IMR-90 (cell line): ENCODE measurements at regions not wholly inside any gene's neighbourhood (a gene's known extent, or its start where the extent isn't known, plus 50 kb on each side); places are given as distances from the start of the nearest gene placed in this dataset.

Experiments
- ATAC-seq: fragments of 200-7000 bp; cut with Tn5 transposase; 2 replicates; pipeline ENCODE4 v1.9.1; 2020; ENCODE audit warnings: low read depth, mild to moderate bottlenecking, moderate library complexity
- BruUV-seq: library from RNA; stranded (reverse); fragments of 400-500 nt; replicated peaks from 2 replicates; lab custom pipeline; 2021; lab: Mats Ljungman, UMichigan
- CTCF ChIA-PET: fragments of 300-600 bp; formaldehyde crosslinking; extraction: SDS; loops from one replicate; lab custom pipeline; 2021; ENCODE audit warnings: antibody characterized with exemption; lab: Yijun Ruan, JAX
- POLR2A ChIA-PET: fragments of 300-600 bp; sonication (Branson Sonifier 250); formaldehyde crosslinking; loops from one replicate; lab custom pipeline; 2022; ENCODE audit warnings: antibody characterized with exemption; ENCODE audit not compliant: unreplicated experiment; lab: Charles Lee
- DNase-seq: peaks from one replicate; pipeline ENCODE4 v3.0.0; 2013
- H2AFZ ChIP-seq: replicated peaks from 2 replicates; pipeline ENCODE3; 2013; ENCODE audit warnings: low read length, mild to moderate bottlenecking; ENCODE audit not compliant: poor library complexity
- H2AK5ac ChIP-seq: 2 replicates; pipeline ENCODE4 v1.6.1; 2013; ENCODE audit warnings: low read depth, low read length, inconsistent platforms
- H2AK9ac ChIP-seq: replicated peaks from 2 replicates; pipeline ENCODE3; 2013; ENCODE audit warnings: mild to moderate bottlenecking, low read depth, low read length, moderate library complexity; ENCODE audit not compliant: poor library complexity
- H2BK120ac ChIP-seq: 2 replicates; pipeline ENCODE4 v1.6.1; 2013; ENCODE audit warnings: low read depth, low read length, inconsistent platforms
- H2BK15ac ChIP-seq: 3 replicates; pipeline ENCODE4 v1.6.1; 2013; ENCODE audit warnings: low read depth, low read length, inconsistent platforms
- H2BK20ac ChIP-seq: 2 replicates; pipeline ENCODE4 v1.6.1; 2013; ENCODE audit warnings: low read depth, mild to moderate bottlenecking, inconsistent platforms, low read length, moderate library complexity
- H2BK5ac ChIP-seq: 2 replicates; pipeline ENCODE4 v1.6.1; 2013; ENCODE audit warnings: mild to moderate bottlenecking, low read depth, low read length, inconsistent platforms; ENCODE audit not compliant: poor library complexity, severe bottlenecking
- H3K14ac ChIP-seq: replicated peaks from 2 replicates; pipeline ENCODE4 v1.6.1; 2013; ENCODE audit warnings: low read depth, low read length, inconsistent platforms
- H3K18ac ChIP-seq: 2 replicates; pipeline ENCODE4 v1.6.1; 2013; ENCODE audit warnings: low read depth, low read length, control low read depth
- H3K23ac ChIP-seq: 2 replicates; pipeline ENCODE4 v1.6.1; 2013; ENCODE audit warnings: low read depth, low read length, inconsistent platforms
- H3K27ac ChIP-seq: 2 replicates; pipeline ENCODE4 v1.5.1; 2013; ENCODE audit warnings: mild to moderate bottlenecking, control low read depth, low read length; ENCODE audit not compliant: insufficient read depth
- H3K27me3 ChIP-seq: 2 replicates; pipeline ENCODE4 v1.6.1; 2013; ENCODE audit warnings: low read length; ENCODE audit not compliant: control insufficient read depth, insufficient read depth
- H3K36me3 ChIP-seq: 2 replicates; pipeline ENCODE4 v1.6.1; 2013; ENCODE audit warnings: low read length, mixed read lengths; ENCODE audit not compliant: control insufficient read depth, insufficient read depth
- H3K4ac ChIP-seq: 2 replicates; pipeline ENCODE4 v1.6.1; 2013; ENCODE audit warnings: low read depth, low read length, inconsistent platforms
- H3K4me1 ChIP-seq: 2 replicates; pipeline ENCODE4 v1.6.1; 2013; ENCODE audit warnings: low read length, mixed read lengths; ENCODE audit not compliant: control insufficient read depth, insufficient read depth
- H3K4me2 ChIP-seq: 2 replicates; pipeline ENCODE4 v1.6.1; 2013; ENCODE audit warnings: low read depth, mild to moderate bottlenecking, control low read depth, low read length, moderate library complexity
- H3K4me3 ChIP-seq: 2 replicates; pipeline ENCODE4 v1.5.1; 2013; ENCODE audit warnings: low read depth, mild to moderate bottlenecking, control low read depth, low read length, moderate library complexity; ENCODE audit not compliant: insufficient read depth
- H3K56ac ChIP-seq: 2 replicates; pipeline ENCODE4 v1.6.1; 2013; ENCODE audit warnings: low read length, inconsistent platforms; ENCODE audit not compliant: insufficient read depth; ENCODE audit errors: extremely low read depth
- H3K79me1 ChIP-seq, 2 experiments: 2 replicates each; pipeline ENCODE4 v1.6.1; 2013; ENCODE audit warnings: low read length in 2 of 2, inconsistent platforms in 1 of 2, low read depth in 1 of 2
- H3K9ac ChIP-seq: 2 replicates; pipeline ENCODE4 v1.6.1; 2013; ENCODE audit warnings: low read depth, low read length, control low read depth
- H3K9me1 ChIP-seq: 2 replicates; pipeline ENCODE4 v1.6.1; 2013; ENCODE audit warnings: low read length, inconsistent platforms; ENCODE audit not compliant: insufficient read depth
- H3K9me3 ChIP-seq: 2 replicates; pipeline ENCODE4 v1.6.1; 2013; ENCODE audit warnings: low read length; ENCODE audit not compliant: control insufficient read depth, insufficient read depth
- H4K20me1 ChIP-seq: 2 replicates; pipeline ENCODE4 v1.6.1; 2013; ENCODE audit warnings: low read length, inconsistent platforms; ENCODE audit not compliant: insufficient read depth
- H4K5ac ChIP-seq: 2 replicates; pipeline ENCODE4 v1.6.1; 2013; ENCODE audit warnings: mild to moderate bottlenecking, low read depth, low read length, control low read depth
- H4K8ac ChIP-seq, 2 experiments: 2 replicates each; pipeline ENCODE4 v1.6.1; 2013; ENCODE audit warnings: low read depth in 2 of 2, low read length in 2 of 2, control low read depth in 1 of 2, inconsistent platforms in 1 of 2
- H4K91ac ChIP-seq: 2 replicates; pipeline ENCODE4 v1.6.1; 2013; ENCODE audit warnings: low read depth, low read length, inconsistent platforms; ENCODE audit not compliant: insufficient read depth
- BHLHE40 ChIP-seq: fragments of 150-350 bp; IDR thresholded peaks from 2 replicates; pipeline ENCODE4 v1.6.1; 2016; ENCODE audit warnings: mild to moderate bottlenecking, low read depth, low read length
- CEBPB ChIP-seq: IDR thresholded peaks from 2 replicates; pipeline ENCODE4 v1.6.1; 2012; ENCODE audit warnings: low read depth, low read length, improper control_type of control experiment
- CHD1 ChIP-seq: IDR thresholded peaks from 2 replicates; pipeline ENCODE4 v1.6.1; 2012; ENCODE audit warnings: low read depth, low read length, improper control_type of control experiment
- FOS ChIP-seq: fragments of 150-350 bp; IDR thresholded peaks from 2 replicates; pipeline ENCODE4 v1.6.1; 2016; ENCODE audit warnings: low read depth, low read length
- MAFK ChIP-seq: IDR thresholded peaks from 2 replicates; pipeline ENCODE4 v1.6.1; 2012; ENCODE audit warnings: low read depth, low read length, improper control_type of control experiment
- MAZ ChIP-seq: IDR thresholded peaks from 2 replicates; pipeline ENCODE4 v1.6.1; 2012; ENCODE audit warnings: low read depth, mild to moderate bottlenecking, low read length, improper control_type of control experiment, moderate library complexity, borderline replicate concordance
- MXI1 ChIP-seq: IDR thresholded peaks from 2 replicates; pipeline ENCODE4 v1.6.1; 2012; ENCODE audit warnings: low read depth, mild to moderate bottlenecking, low read length, moderate library complexity, borderline replicate concordance
- NFE2L2 ChIP-seq: fragments of 150-350 bp; IDR thresholded peaks from 2 replicates; pipeline ENCODE4 v1.6.1; 2016; ENCODE audit warnings: low read depth, mild to moderate bottlenecking, low read length
- POLR2A ChIP-seq: IDR thresholded peaks from 2 replicates; pipeline ENCODE4 v1.6.1; 2012; ENCODE audit warnings: mild to moderate bottlenecking, low read depth, low read length
- RAD21 ChIP-seq: IDR thresholded peaks from 2 replicates; pipeline ENCODE4 v1.6.1; 2012; ENCODE audit warnings: low read length, improper control_type of control experiment
- RCOR1 ChIP-seq: IDR thresholded peaks from 2 replicates; pipeline ENCODE4 v1.6.1; 2012; ENCODE audit warnings: mild to moderate bottlenecking, low read length, improper control_type of control experiment; ENCODE audit not compliant: insufficient replicate concordance
- RFX5 ChIP-seq: IDR thresholded peaks from 2 replicates; pipeline ENCODE4 v1.8.0; 2012; ENCODE audit warnings: low read depth, mild to moderate bottlenecking, low read length, moderate library complexity
- SMC3 ChIP-seq: fragments of 150-350 bp; IDR thresholded peaks from 2 replicates; pipeline ENCODE4 v1.6.1; 2016; ENCODE audit warnings: low read depth, mild to moderate bottlenecking, antibody characterized with exemption, low read length, moderate library complexity
- dilution Hi-C: fragments of 300-500 bp; cut with HindIII; formaldehyde crosslinking; loops from one replicate; pipeline ENCODE4 v1.14.3; 2018; ENCODE audit warnings: low sequenced_read_pairs; ENCODE audit not compliant: unreplicated experiment
- in situ Hi-C: fragments of 300-500 bp; cut with MboI; formaldehyde crosslinking; loops from 3 replicates; pipeline ENCODE4 v1.14.3; 2019; ENCODE audit warnings: low sequenced_read_pairs, inconsistent platforms, mixed read lengths
- intact Hi-C: fragments of 100-400 bp; cut with micrococcal nuclease; formaldehyde crosslinking; loops from 2 replicates; pipeline ENCODE4 v1.10.0; 2022
- TF ChIP-seq, protein P1 (sequence below): fragments of 150-350 bp; IDR thresholded peaks from 2 replicates; pipeline ENCODE4 v1.6.1; 2017; ENCODE audit warnings: mild to moderate bottlenecking, antibody characterized with exemption, low read length, low read depth
- TF ChIP-seq, protein P2 (sequence below): conservative IDR thresholded peaks from 2 replicates; pipeline ENCODE4 v1.5.1; 2012; ENCODE audit warnings: mild to moderate bottlenecking, low read depth, low read length, improper control_type of control experiment
- TF ChIP-seq, protein P3 (sequence below): fragments of 150-350 bp; IDR thresholded peaks from 2 replicates; pipeline ENCODE4 v1.6.1; 2016; ENCODE audit warnings: low read depth, mild to moderate bottlenecking, low read length, moderate library complexity, borderline replicate concordance

DNA sequence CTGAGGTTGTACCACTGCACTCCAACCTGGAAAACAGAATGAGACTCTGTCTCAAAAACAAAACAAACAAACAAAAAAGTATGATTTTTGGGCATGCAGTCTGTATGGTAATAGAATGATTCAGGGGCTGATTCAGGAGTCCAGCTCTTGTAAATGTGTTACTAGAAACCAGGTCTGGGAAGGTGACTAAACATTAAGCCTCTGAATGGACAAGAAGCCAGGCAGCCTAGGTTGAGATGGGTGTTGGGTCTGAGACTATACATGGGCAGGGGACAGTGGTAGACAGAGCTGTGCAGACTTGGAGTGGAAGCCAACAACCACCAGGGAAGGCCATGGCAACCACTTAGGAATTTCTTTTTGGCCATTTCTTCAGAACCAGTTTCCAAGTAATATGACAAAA is 64.9 kb upstream of the TLE1 start:
- no peak overlapping the region for H2BK20ac ChIP-seq
- H3K79me1 ChIP-seq, result no peaks in the 10 kb centered on the region
- CTCF ChIA-PET, result no interaction called here
- no peak overlapping the region for H3K14ac ChIP-seq
- H2AFZ ChIP-seq, result no peak overlapping the region
- no peak overlapping the region for H2BK5ac ChIP-seq
- H3K9me3 ChIP-seq, result no peaks in the 10 kb centered on the region
- BruUV-seq, result no TSS peak
- H2AK5ac ChIP-seq, result no peak overlapping the region
- H3K27me3 ChIP-seq, result no peaks in the 10 kb centered on the region
- no peak overlapping the region for H3K27ac ChIP-seq
- no peak overlapping the region for H2AK9ac ChIP-seq
- H2BK15ac ChIP-seq, result no peak overlapping the region
- no peak overlapping the region for H3K18ac ChIP-seq
- no peak overlapping the region for H3K4me2 ChIP-seq
- ATAC-seq, result no peak
- H3K23ac ChIP-seq, result no peak overlapping the region
- dilution Hi-C loops (no loop called here), intact Hi-C loops (no loop called here), in situ Hi-C loops (no loop called here)
- H4K91ac ChIP-seq, result no peak overlapping the region
- no peak overlapping the region for H2BK120ac ChIP-seq
- no peak overlapping the region for H4K8ac ChIP-seq
- no peak overlapping the region for H4K5ac ChIP-seq
- no peak overlapping the region for H3K9ac ChIP-seq
- DNase-seq, result peak; percentile 22
- no peak overlapping the region for H3K4ac ChIP-seq
- H3K4me1 ChIP-seq, result no peaks in the 10 kb centered on the region
- H4K20me1 ChIP-seq, result no peaks in the 10 kb centered on the region
- POLR2A ChIA-PET, result no interaction called here
- no peak overlapping the region for H3K4me3 ChIP-seq
- no peaks in the 10 kb centered on the region for H3K9me1 ChIP-seq
- H3K56ac ChIP-seq, result no peak overlapping the region
- H3K36me3 ChIP-seq, result no peaks in the 10 kb centered on the region
- TF ChIP-seq RFX5, result no peak
- no peak for TF ChIP-seq BHLHE40
- no peak for TF ChIP-seq RCOR1
- no peak for TF ChIP-seq NFE2L2
- TF ChIP-seq RAD21, result no peak
- TF ChIP-seq FOS, result no peak
- TF ChIP-seq SMC3, result no peak
- TF ChIP-seq, protein P1, sequence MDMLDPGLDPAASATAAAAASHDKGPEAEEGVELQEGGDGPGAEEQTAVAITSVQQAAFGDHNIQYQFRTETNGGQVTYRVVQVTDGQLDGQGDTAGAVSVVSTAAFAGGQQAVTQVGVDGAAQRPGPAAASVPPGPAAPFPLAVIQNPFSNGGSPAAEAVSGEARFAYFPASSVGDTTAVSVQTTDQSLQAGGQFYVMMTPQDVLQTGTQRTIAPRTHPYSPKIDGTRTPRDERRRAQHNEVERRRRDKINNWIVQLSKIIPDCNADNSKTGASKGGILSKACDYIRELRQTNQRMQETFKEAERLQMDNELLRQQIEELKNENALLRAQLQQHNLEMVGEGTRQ, result no peak
- no peak for TF ChIP-seq POLR2A
- TF ChIP-seq, protein P2, sequence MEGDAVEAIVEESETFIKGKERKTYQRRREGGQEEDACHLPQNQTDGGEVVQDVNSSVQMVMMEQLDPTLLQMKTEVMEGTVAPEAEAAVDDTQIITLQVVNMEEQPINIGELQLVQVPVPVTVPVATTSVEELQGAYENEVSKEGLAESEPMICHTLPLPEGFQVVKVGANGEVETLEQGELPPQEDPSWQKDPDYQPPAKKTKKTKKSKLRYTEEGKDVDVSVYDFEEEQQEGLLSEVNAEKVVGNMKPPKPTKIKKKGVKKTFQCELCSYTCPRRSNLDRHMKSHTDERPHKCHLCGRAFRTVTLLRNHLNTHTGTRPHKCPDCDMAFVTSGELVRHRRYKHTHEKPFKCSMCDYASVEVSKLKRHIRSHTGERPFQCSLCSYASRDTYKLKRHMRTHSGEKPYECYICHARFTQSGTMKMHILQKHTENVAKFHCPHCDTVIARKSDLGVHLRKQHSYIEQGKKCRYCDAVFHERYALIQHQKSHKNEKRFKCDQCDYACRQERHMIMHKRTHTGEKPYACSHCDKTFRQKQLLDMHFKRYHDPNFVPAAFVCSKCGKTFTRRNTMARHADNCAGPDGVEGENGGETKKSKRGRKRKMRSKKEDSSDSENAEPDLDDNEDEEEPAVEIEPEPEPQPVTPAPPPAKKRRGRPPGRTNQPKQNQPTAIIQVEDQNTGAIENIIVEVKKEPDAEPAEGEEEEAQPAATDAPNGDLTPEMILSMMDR, result no peak
- no peak for TF ChIP-seq MXI1
- no peak for TF ChIP-seq CHD1
- TF ChIP-seq CEBPB, result no peak
- TF ChIP-seq MAFK, result no peak
- no peak for TF ChIP-seq MAZ
- TF ChIP-seq, protein P3, sequence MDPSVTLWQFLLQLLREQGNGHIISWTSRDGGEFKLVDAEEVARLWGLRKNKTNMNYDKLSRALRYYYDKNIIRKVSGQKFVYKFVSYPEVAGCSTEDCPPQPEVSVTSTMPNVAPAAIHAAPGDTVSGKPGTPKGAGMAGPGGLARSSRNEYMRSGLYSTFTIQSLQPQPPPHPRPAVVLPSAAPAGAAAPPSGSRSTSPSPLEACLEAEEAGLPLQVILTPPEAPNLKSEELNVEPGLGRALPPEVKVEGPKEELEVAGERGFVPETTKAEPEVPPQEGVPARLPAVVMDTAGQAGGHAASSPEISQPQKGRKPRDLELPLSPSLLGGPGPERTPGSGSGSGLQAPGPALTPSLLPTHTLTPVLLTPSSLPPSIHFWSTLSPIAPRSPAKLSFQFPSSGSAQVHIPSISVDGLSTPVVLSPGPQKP, result no peak
